Sigmoid colon (tissue), 4 donors: ENCODE measurements at regions not wholly inside any gene's neighbourhood (a gene's known extent, or its start where the extent isn't known, plus 50 kb on each side); places are given as distances from the start of the nearest gene placed in this dataset.

Experiments
- POLR2A ChIP-seq, 2 donors: fragments of 450-650 bp; IDR thresholded peaks; one replicate each; pipeline ENCODE4 v1.6.1; 2016; ENCODE audit warnings: antibody characterized with exemption in 2 of 2, mild to moderate bottlenecking in 2 of 2, moderate library complexity in 2 of 2
- POLR2AphosphoS5 ChIP-seq, 4 donors: sonication (generic); formaldehyde crosslinking; IDR thresholded peaks; one replicate each; pipeline ENCODE4 v1.6.1; 2017; ENCODE audit warnings: antibody characterized with exemption in 4 of 4
- TF ChIP-seq, protein P1 (sequence below), 4 experiments: fragments of 450-650 bp in 3 of 4; fragments of 200-600 bp in 1 of 4; IDR thresholded peaks; one replicate each; pipeline ENCODE4 v1.5.1; 2016 to 2019; ENCODE audit warnings: antibody characterized with exemption in 4 of 4, mild to moderate bottlenecking in 3 of 4, moderate library complexity in 2 of 4

DNA sequence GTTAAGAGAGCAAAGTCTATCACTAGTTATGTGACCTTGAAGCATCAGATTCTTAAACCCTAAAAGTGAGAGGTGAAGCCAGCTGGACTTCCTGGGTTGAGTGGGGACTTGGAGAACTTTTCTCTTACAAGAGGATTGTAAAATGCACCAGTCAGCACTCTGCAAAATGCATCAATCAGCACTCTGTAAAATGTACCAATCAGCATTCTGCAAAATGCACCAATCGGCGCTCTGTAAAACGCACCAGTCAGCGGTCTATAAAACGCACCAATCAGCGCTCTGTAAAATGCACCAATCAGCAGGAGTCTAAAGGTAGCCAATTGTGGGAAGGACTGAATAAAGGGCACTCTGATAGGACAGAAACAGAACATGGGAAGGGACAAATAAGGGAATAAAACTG lies 291.6 kb upstream of the FAM98A start:
- TF ChIP-seq, protein P1, sequence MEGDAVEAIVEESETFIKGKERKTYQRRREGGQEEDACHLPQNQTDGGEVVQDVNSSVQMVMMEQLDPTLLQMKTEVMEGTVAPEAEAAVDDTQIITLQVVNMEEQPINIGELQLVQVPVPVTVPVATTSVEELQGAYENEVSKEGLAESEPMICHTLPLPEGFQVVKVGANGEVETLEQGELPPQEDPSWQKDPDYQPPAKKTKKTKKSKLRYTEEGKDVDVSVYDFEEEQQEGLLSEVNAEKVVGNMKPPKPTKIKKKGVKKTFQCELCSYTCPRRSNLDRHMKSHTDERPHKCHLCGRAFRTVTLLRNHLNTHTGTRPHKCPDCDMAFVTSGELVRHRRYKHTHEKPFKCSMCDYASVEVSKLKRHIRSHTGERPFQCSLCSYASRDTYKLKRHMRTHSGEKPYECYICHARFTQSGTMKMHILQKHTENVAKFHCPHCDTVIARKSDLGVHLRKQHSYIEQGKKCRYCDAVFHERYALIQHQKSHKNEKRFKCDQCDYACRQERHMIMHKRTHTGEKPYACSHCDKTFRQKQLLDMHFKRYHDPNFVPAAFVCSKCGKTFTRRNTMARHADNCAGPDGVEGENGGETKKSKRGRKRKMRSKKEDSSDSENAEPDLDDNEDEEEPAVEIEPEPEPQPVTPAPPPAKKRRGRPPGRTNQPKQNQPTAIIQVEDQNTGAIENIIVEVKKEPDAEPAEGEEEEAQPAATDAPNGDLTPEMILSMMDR (IDR thresholded peaks at IDR 0.05) = no peak
- TF ChIP-seq POLR2A (IDR thresholded peaks at IDR 0.05) = no peak
- no peak for TF ChIP-seq POLR2AphosphoS5 (IDR thresholded peaks at IDR 0.05)
